OCI-LY7 (cell line): ENCODE measurements at regions not wholly inside any gene's neighbourhood (a gene's known extent, or its start where the extent isn't known, plus 50 kb on each side); places are given as distances from the start of the nearest gene placed in this dataset.

Experiments
- EZH2phosphoT487 ChIP-seq: fragments of 200-600 bp; sonication (generic); IDR thresholded peaks from 2 replicates; pipeline ENCODE4 v1.6.1; 2018; ENCODE audit warnings: low read depth, borderline replicate concordance, mild to moderate bottlenecking, mixed run types, antibody characterized with exemption, low read length, moderate library complexity, mixed read lengths
- TF ChIP-seq, protein P1 (sequence below): fragments of 200-600 bp; sonication (generic); conservative IDR thresholded peaks from 2 replicates; pipeline ENCODE4 v1.5.1; 2014; ENCODE audit warnings: mild to moderate bottlenecking, antibody characterized with exemption, low read length, moderate library complexity, mixed read lengths

DNA sequence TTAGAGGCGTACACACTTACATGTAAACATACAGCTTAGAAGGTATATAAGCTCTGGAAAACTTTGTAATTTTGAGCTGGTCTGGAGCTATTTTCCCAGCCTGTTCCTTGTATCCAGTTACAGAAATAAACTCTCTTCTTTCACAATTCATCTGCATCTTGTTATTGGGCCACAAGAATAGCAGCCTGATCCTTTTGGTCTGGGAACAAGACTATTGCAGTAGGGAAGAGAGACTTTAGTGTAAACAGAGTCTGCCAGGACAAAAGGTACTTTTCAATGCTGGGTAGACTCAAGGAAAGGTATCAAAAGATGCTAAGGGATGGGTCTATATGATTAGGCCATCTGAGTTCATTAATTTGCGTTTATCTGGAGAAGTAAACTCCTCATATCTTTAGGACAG lies 728.3 kb downstream of the TYW1 start:
- TF ChIP-seq, protein P1, sequence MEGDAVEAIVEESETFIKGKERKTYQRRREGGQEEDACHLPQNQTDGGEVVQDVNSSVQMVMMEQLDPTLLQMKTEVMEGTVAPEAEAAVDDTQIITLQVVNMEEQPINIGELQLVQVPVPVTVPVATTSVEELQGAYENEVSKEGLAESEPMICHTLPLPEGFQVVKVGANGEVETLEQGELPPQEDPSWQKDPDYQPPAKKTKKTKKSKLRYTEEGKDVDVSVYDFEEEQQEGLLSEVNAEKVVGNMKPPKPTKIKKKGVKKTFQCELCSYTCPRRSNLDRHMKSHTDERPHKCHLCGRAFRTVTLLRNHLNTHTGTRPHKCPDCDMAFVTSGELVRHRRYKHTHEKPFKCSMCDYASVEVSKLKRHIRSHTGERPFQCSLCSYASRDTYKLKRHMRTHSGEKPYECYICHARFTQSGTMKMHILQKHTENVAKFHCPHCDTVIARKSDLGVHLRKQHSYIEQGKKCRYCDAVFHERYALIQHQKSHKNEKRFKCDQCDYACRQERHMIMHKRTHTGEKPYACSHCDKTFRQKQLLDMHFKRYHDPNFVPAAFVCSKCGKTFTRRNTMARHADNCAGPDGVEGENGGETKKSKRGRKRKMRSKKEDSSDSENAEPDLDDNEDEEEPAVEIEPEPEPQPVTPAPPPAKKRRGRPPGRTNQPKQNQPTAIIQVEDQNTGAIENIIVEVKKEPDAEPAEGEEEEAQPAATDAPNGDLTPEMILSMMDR, result no peak
- no peak for TF ChIP-seq EZH2phosphoT487
